HEK293 (cell line): ENCODE measurements at regions not wholly inside any gene's neighbourhood (a gene's known extent, or its start where the extent isn't known, plus 50 kb on each side); places are given as distances from the start of the nearest gene placed in this dataset.

ENCODE experiments used
- CTCF ChIA-PET: fragments of 350-600 bp; formaldehyde crosslinking; extraction: SDS; loops from one replicate; lab custom pipeline; 2021; ENCODE audit warnings: antibody characterized with exemption; lab: Yijun Ruan, JAX
- POLR2A ChIA-PET: fragments of 300-600 bp; formaldehyde crosslinking; extraction: SDS; loops from one replicate; lab custom pipeline; 2020; ENCODE audit warnings: antibody characterized with exemption, inconsistent platforms; lab: Yijun Ruan, JAX
- H3K27ac ChIP-seq: fragments of 200-500 bp; sonication (Bioruptor generic); 2 replicates; pipeline ENCODE4 v1.5.1; 2014; ENCODE audit warnings: low read depth, low read length, control low read depth, inconsistent platforms; ENCODE audit errors: extremely low read depth
- H3K36me3 ChIP-seq, 2 experiments: fragments of 200-500 bp in 1 of 2; sonication (Bioruptor generic) in 1 of 2; 1 replicate in 1 of 2; 2 replicates in 1 of 2; pipeline ENCODE4 v1.5.1; 2014 to 2017; ENCODE audit warnings: inconsistent platforms in 2 of 2, low read length in 2 of 2; ENCODE audit not compliant: control insufficient read depth in 2 of 2, insufficient read depth in 1 of 2
- H3K4me1 ChIP-seq: fragments of 200-500 bp; sonication (Bioruptor generic); 2 replicates; pipeline ENCODE4 v1.5.1; 2014; ENCODE audit warnings: mild to moderate bottlenecking, low read length, inconsistent platforms; ENCODE audit not compliant: control insufficient read depth, insufficient read depth
- H3K4me3 ChIP-seq: 2 replicates; pipeline ENCODE4 v1.5.1; 2011; ENCODE audit warnings: low read depth, mild to moderate bottlenecking, control low read depth, low read length, moderate library complexity
- H3K9me3 ChIP-seq: fragments of 200-500 bp; sonication (Bioruptor generic); 2 replicates; pipeline ENCODE4 v1.5.1; 2014; ENCODE audit warnings: low read depth, low read length, inconsistent platforms; ENCODE audit not compliant: control insufficient read depth, insufficient read depth
- HOXC10 ChIP-seq: sonication (generic); formaldehyde crosslinking; IDR thresholded peaks from 2 replicates; pipeline ENCODE4 v1.8.1; 2023; ENCODE audit warnings: mild to moderate bottlenecking, missing genetic modification reagents
- KLF7 ChIP-seq: fragments of 450-650 bp; formaldehyde crosslinking; IDR thresholded peaks from 2 replicates; pipeline ENCODE4 v1.5.1; 2016; ENCODE audit warnings: missing biosample characterization, missing genetic modification characterization, borderline replicate concordance
- KLF8 ChIP-seq: fragments of 450-650 bp; formaldehyde crosslinking; IDR thresholded peaks from 2 replicates; pipeline ENCODE4 v1.5.1; 2016; ENCODE audit warnings: missing biosample characterization, missing genetic modification characterization
- PRDM1 ChIP-seq: fragments of 450-650 bp; formaldehyde crosslinking; IDR thresholded peaks from 2 replicates; pipeline ENCODE4; 2016; ENCODE audit warnings: missing biosample characterization, missing genetic modification characterization
- PRDM4 ChIP-seq: fragments of 450-650 bp; formaldehyde crosslinking; IDR thresholded peaks from 2 replicates; pipeline ENCODE4 v1.5.1; 2017; ENCODE audit warnings: missing biosample characterization, missing genetic modification characterization
- ZBTB17 ChIP-seq: fragments of 450-650 bp; formaldehyde crosslinking; IDR thresholded peaks from 2 replicates; pipeline ENCODE4 v1.5.1; 2016; ENCODE audit warnings: missing biosample characterization, missing genetic modification characterization
- ZBTB49 ChIP-seq: fragments of 450-650 bp; formaldehyde crosslinking; IDR thresholded peaks from 2 replicates; pipeline ENCODE4 v1.5.1; 2016; ENCODE audit warnings: missing biosample characterization, missing genetic modification characterization, low read depth
- ZFP3 ChIP-seq: fragments of 450-650 bp; formaldehyde crosslinking; IDR thresholded peaks from 2 replicates; pipeline ENCODE4 v1.5.1; 2016; ENCODE audit warnings: low read depth, missing biosample characterization, missing genetic modification characterization
- ZNF112 ChIP-seq: fragments of 450-650 bp; formaldehyde crosslinking; IDR thresholded peaks from 2 replicates; pipeline ENCODE4 v1.5.0; 2017; ENCODE audit warnings: missing biosample characterization, missing genetic modification characterization
- ZNF121 ChIP-seq: fragments of 450-650 bp; formaldehyde crosslinking; IDR thresholded peaks from 2 replicates; pipeline ENCODE4 v1.5.1; 2016; ENCODE audit warnings: missing biosample characterization, missing genetic modification characterization
- ZNF16 ChIP-seq: fragments of 450-650 bp; formaldehyde crosslinking; IDR thresholded peaks from 2 replicates; pipeline ENCODE4 v1.5.1; 2016; ENCODE audit warnings: low read depth, missing biosample characterization, missing genetic modification characterization
- ZNF211 ChIP-seq: fragments of 450-650 bp; formaldehyde crosslinking; IDR thresholded peaks from 2 replicates; pipeline ENCODE4 v1.5.1; 2016; ENCODE audit warnings: low read depth, missing biosample characterization, missing genetic modification characterization
- ZNF214 ChIP-seq: fragments of 450-650 bp; formaldehyde crosslinking; IDR thresholded peaks from 2 replicates; pipeline ENCODE4 v1.5.1; 2017; ENCODE audit warnings: missing biosample characterization, mild to moderate bottlenecking, missing genetic modification characterization, borderline replicate concordance
- ZNF223 ChIP-seq: fragments of 450-650 bp; formaldehyde crosslinking; IDR thresholded peaks from 2 replicates; pipeline ENCODE4 v1.5.1; 2016; ENCODE audit warnings: missing biosample characterization, missing genetic modification characterization
- ZNF354C ChIP-seq: fragments of 450-650 bp; formaldehyde crosslinking; IDR thresholded peaks from 2 replicates; pipeline ENCODE4 v1.5.1; 2016; ENCODE audit warnings: missing biosample characterization, missing genetic modification characterization, low read depth, borderline replicate concordance
- ZNF433 ChIP-seq: fragments of 450-650 bp; formaldehyde crosslinking; IDR thresholded peaks from 2 replicates; pipeline ENCODE4 v1.5.1; 2016; ENCODE audit warnings: missing biosample characterization, missing genetic modification characterization, low read depth
- ZNF544 ChIP-seq: fragments of 450-650 bp; formaldehyde crosslinking; IDR thresholded peaks from 2 replicates; pipeline ENCODE4 v1.5.0; 2017; ENCODE audit warnings: missing biosample characterization, missing genetic modification characterization
- ZNF548 ChIP-seq: fragments of 450-650 bp; formaldehyde crosslinking; IDR thresholded peaks from 2 replicates; pipeline ENCODE4 v1.5.1; 2016; ENCODE audit warnings: missing biosample characterization, missing genetic modification characterization
- ZNF610 ChIP-seq: fragments of 450-650 bp; formaldehyde crosslinking; IDR thresholded peaks from 2 replicates; pipeline ENCODE4 v1.5.1; 2016; ENCODE audit warnings: missing biosample characterization, missing genetic modification characterization, borderline replicate concordance
- ZNF629 ChIP-seq: fragments of 450-650 bp; formaldehyde crosslinking; IDR thresholded peaks from 2 replicates; pipeline ENCODE4 v1.5.1; 2017; ENCODE audit warnings: missing biosample characterization, missing genetic modification characterization
- ZNF830 ChIP-seq: fragments of 450-650 bp; IDR thresholded peaks from 2 replicates; pipeline ENCODE4 v1.5.0; 2018; ENCODE audit warnings: missing biosample characterization, missing genetic modification characterization, low read depth, mild to moderate bottlenecking, moderate library complexity
- ZXDB ChIP-seq: fragments of 450-650 bp; formaldehyde crosslinking; IDR thresholded peaks from 2 replicates; pipeline ENCODE4 v1.5.1; 2016; ENCODE audit warnings: missing biosample characterization, missing genetic modification characterization
- TF ChIP-seq, protein P1 (sequence below): fragments of 450-650 bp; formaldehyde crosslinking; IDR thresholded peaks from 2 replicates; pipeline ENCODE4 v1.5.1; 2016; ENCODE audit warnings: missing biosample characterization, missing genetic modification characterization
- TF ChIP-seq, protein P2 (sequence below): fragments of 450-650 bp; formaldehyde crosslinking; IDR thresholded peaks from 2 replicates; pipeline ENCODE4 v1.5.1; 2016; ENCODE audit warnings: missing biosample characterization, missing genetic modification characterization

- no peaks in the 10 kb centered on the region for H3K9me3 ChIP-seq
- no peak overlapping the region for H3K27ac ChIP-seq
- CTCF ChIA-PET, result no interaction called here
- no peak overlapping the region for H3K4me3 ChIP-seq
- POLR2A ChIA-PET, result no interaction called here
- TF ChIP-seq PRDM1 (no peak), ZBTB17 (tag by site-specific recombination) (peak; percentile 37; the same call in 1 of the 2 replicates)
- no peaks in the 10 kb centered on the region for H3K36me3 ChIP-seq
- H3K4me1 ChIP-seq, result no peaks in the 10 kb centered on the region
These were observed 250.6 kb downstream of the SAMD5 start for GRCh38 chr6:147759093-147759492.

- ChIA-PET CTCF (no interaction called here), POLR2A (no interaction called here)
- no peak overlapping the region for H3K27ac ChIP-seq
- no peaks in the 10 kb centered on the region for H3K4me1 ChIP-seq
- no peaks in the 10 kb centered on the region for H3K9me3 ChIP-seq
- TF ChIP-seq ZNF354C (tag by site-specific recombination), result no peak
- no peak for TF ChIP-seq ZXDB
- TF ChIP-seq ZNF548 (tag by site-specific recombination), result no peak
- TF ChIP-seq, protein P1, sequence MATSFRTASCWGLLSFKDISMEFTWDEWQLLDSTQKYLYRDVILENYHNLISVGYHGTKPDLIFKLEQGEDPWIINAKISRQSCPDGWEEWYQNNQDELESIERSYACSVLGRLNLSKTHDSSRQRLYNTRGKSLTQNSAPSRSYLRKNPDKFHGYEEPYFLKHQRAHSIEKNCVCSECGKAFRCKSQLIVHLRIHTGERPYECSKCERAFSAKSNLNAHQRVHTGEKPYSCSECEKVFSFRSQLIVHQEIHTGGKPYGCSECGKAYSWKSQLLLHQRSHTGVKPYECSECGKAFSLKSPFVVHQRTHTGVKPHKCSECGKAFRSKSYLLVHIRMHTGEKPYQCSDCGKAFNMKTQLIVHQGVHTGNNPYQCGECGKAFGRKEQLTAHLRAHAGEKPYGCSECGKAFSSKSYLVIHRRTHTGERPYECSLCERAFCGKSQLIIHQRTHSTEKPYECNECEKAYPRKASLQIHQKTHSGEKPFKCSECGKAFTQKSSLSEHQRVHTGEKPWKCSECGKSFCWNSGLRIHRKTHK, result no peak
- no peak for TF ChIP-seq ZNF16 (tag by site-specific recombination)
- TF ChIP-seq, protein P2, sequence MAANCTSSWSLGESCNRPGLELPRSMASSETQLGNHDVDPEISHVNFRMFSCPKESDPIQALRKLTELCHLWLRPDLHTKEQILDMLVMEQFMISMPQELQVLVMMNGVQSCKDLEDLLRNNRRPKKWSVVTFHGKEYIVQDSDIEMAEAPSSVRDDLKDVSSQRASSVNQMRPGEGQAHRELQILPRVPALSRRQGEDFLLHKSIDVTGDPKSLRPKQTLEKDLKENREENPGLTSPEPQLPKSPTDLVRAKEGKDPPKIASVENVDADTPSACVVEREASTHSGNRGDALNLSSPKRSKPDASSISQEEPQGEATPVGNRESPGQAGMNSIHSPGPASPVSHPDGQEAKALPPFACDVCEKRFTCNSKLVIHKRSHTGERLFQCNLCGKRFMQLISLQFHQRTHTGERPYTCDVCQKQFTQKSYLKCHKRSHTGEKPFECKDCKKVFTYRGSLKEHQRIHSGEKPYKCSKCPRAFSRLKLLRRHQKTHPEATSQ (tag by site-specific recombination), result no peak
- no peak for TF ChIP-seq ZNF223
- no peak for TF ChIP-seq PRDM4
- no peak for TF ChIP-seq ZNF544 (tag by site-specific recombination)
- H3K4me3 ChIP-seq, result no peak overlapping the region
- H3K36me3 ChIP-seq, result no peaks in the 10 kb centered on the region
These were observed 251.0 kb downstream of the SAMD5 start for GRCh38 chr6:147759536-147759935.

DNA sequence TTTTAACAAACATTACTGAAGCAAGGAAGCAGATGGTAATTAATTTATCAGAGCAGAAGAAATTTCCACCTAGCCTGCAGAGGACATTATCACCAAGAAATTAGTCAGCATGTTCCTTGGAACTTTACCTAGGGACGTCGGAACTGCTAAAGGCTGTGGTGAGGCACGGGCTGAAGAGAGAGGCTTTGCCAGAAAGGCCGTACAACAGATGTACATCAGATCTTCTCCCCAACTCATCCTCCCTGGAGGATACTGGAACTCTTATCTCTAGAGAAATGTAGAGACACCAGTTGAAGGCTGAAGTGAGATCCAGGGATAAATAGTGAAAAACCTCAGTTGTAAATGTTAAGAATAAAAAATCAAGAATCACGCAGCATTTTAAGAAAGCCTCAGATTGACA, 257.1 kb downstream of the SAMD5 start:
- Histone ChIP-seq H3K4me1 (no peaks in the 10 kb centered on the region), H3K9me3 (no peaks in the 10 kb centered on the region), H3K36me3 (no peaks in the 10 kb centered on the region), H3K27ac (no peak overlapping the region), H3K4me3 (no peak overlapping the region)
- no peak for TF ChIP-seq KLF7 (tag by site-specific recombination)
- no peak for TF ChIP-seq ZNF112 (tag by site-specific recombination)
- TF ChIP-seq ZFP3 (tag by site-specific recombination), result no peak
- CTCF ChIA-PET, result no interaction called here
- POLR2A ChIA-PET, result no interaction called here

- Histone ChIP-seq H3K4me1 (no peaks in the 10 kb centered on the region), H3K27ac (no peak overlapping the region), H3K9me3 (no peaks in the 10 kb centered on the region), H3K4me3 (no peak overlapping the region), H3K36me3 (no peaks in the 10 kb centered on the region)
- POLR2A ChIA-PET, result no interaction called here
- CTCF ChIA-PET, result no interaction called here
- TF ChIP-seq ZNF830 (no peak), ZNF211 (no peak), ZNF433 (tag by site-specific recombination) (no peak), ZNF629 (tag by site-specific recombination) (no peak), ZNF610 (tag by site-specific recombination) (no peak), KLF8 (tag by site-specific recombination) (no peak), ZNF121 (tag by site-specific recombination) (no peak), HOXC10 (no peak), ZBTB49 (no peak), ZNF214 (no peak)
These were observed 260.5 kb downstream of the SAMD5 start for GRCh38 chr6:147768969-147769368.
